ENCODE measurements at regions not wholly inside any gene's neighbourhood (a gene's known extent, or its start where the extent isn't known, plus 50 kb on each side); places are given as distances from the start of the nearest gene placed in this dataset.

DNA sequence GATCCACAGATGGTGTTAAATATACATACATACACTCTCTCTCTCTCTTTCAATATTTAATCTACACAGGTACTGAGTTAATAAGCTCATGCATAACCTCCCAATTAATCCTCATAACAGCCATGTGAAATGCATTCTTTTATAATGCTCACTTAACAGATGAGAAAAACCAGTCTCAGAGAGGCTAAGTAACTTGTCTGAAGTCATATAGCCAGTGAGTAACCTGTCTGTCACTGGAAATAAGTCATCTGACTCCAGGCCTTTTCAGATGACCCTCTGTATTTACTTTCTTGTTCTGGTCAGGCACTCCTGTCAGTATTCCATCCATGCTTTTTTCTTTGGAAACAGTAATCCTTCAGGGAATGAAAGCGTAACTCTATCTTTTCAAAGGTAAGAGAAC lies 594.0 kb upstream of the TENM4 start:
- TF ChIP-seq, protein P1, sequence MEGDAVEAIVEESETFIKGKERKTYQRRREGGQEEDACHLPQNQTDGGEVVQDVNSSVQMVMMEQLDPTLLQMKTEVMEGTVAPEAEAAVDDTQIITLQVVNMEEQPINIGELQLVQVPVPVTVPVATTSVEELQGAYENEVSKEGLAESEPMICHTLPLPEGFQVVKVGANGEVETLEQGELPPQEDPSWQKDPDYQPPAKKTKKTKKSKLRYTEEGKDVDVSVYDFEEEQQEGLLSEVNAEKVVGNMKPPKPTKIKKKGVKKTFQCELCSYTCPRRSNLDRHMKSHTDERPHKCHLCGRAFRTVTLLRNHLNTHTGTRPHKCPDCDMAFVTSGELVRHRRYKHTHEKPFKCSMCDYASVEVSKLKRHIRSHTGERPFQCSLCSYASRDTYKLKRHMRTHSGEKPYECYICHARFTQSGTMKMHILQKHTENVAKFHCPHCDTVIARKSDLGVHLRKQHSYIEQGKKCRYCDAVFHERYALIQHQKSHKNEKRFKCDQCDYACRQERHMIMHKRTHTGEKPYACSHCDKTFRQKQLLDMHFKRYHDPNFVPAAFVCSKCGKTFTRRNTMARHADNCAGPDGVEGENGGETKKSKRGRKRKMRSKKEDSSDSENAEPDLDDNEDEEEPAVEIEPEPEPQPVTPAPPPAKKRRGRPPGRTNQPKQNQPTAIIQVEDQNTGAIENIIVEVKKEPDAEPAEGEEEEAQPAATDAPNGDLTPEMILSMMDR (IDR thresholded peaks at IDR 0.05; ENCODE audit: low read length, missing control alignments) = no peak
- DNase-seq (ENCODE audit: low read depth) = no peak
- H3K4me3 ChIP-seq (replicated peaks; ENCODE audit: low read depth, low read length) = no peak overlapping the region

DNA sequence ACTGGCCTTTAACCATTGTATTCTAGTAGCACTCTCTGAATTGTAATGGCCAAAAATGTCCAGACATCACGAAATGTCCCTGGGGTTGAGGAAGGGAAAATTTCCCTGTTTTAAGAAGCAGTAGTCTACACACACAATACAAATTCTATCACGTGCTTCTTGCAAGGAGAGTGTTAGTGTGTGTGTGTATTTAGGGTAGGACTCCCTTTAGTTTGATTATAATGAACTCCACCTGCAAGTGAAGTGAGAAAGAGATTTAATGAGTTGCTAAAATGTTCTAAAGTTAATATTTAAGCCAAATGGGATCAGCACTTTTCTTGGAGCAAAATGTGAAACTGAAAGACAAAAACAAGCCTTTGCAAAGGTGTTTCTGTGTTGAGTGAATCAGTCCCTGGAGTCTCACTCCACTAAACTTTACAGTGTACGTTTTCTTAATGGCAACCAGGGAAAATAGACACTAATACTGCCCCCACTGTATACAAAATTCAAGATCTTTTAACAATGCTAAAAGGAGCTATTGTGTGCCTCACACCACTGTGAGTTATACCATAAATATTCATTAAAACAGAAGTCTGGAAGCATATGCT lies 590.3 kb upstream of the TENM4 start:
- no peak overlapping the region for H3K4me3 ChIP-seq (replicated peaks; ENCODE audit: low read depth, low read length)
- TF ChIP-seq, protein P1 (IDR thresholded peaks at IDR 0.05; ENCODE audit: low read length, missing control alignments) = no peak
- DNase-seq (ENCODE audit: low read depth) = no peak

DNA sequence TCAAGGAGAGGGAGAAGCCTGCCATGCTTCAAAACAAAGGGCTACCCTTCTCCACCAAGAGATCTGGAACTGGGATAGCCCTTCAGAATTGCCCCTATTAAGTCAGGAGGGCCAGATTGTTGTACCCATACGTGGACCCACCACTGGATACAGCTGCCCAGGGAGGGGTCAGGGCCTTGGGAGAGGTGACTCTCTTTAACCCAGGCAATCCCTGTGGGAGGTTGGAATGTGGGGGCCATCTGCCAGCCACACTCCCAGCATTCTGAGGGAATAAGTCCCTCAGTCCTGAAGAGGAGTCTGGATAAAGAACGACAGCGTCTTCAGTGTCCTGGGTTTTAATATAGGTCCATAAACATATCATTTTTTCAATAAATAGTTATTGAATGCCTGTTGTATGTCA lies 588.2 kb upstream of the TENM4 start:
- no peak for DNase-seq (ENCODE audit: low read depth)
- H3K4me3 ChIP-seq (replicated peaks; ENCODE audit: low read depth, low read length) = no peak overlapping the region
- TF ChIP-seq, protein P1 (IDR thresholded peaks at IDR 0.05; ENCODE audit: low read length, missing control alignments) = no peak

DNA sequence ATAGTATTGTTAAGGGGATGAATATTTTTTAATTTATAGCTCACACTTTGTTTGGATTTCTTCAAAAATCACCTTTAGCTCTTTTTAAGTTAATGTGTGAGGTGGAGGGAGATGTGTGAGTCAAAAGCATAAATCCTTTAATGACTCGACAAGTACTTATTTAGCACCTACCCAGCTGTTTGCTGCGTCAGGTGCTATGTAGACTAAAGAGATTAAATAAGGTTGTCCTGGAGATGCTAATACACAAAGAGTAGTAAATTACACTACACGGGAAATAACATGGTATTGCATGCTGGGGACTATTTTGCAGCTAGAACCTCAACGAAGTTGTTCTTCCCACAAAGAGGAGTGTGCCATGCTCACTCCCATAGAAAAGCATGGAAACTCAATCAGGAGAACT lies 583.3 kb upstream of the TENM4 start:
- TF ChIP-seq, protein P1 (IDR thresholded peaks at IDR 0.05; ENCODE audit: low read length, missing control alignments) = no peak
- no peak overlapping the region for H3K4me3 ChIP-seq (replicated peaks; ENCODE audit: low read depth, low read length)
- DNase-seq (ENCODE audit: low read depth) = no peak

DNA sequence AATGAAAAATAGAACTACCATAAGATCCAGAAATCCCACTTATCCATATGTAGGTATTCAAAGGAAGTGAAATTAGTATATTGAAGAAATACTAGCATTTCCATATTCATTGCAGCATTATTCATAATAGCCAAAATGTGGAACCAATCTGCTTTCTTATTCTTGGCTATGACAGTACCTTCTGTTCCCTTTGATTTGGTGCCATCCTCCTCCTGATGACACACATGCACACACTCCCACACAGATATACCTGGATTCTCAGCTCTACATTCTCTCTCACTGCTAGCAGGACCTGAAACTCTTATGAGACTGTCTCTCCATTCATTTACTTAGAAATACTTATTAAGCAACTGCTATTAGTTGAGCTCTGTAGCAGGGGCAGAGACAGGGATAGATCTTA lies 582.6 kb upstream of the TENM4 start:
- no peak for DNase-seq (ENCODE audit: low read depth)
- TF ChIP-seq, protein P1 (IDR thresholded peaks at IDR 0.05; ENCODE audit: low read length, missing control alignments) = no peak
- no peak overlapping the region for H3K4me3 ChIP-seq (replicated peaks; ENCODE audit: low read depth, low read length)

DNA sequence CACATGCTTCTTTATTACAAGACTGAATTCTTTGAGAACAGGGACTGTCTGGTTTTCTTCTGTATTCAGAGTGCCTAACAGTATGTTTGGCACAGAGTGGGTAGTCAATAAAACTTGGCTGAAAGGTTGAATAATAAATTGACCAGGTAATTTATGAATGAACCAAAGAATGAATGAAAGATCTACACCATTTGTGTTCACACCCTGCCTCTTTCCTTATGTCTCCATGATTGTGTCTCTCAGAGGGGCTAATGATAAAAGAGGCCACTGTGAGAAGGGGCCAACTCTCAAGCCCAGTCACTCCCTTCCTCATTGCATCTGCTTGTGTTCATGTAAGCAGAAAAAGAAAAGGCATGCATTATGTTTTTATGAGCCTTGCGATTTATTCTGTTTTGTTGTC lies 569.7 kb upstream of the TENM4 start:
- no peak for DNase-seq (ENCODE audit: low read depth)
- no peak overlapping the region for H3K4me3 ChIP-seq (replicated peaks; ENCODE audit: low read depth, low read length)
- TF ChIP-seq, protein P1 (IDR thresholded peaks at IDR 0.05; ENCODE audit: low read length, missing control alignments) = no peak

DNA sequence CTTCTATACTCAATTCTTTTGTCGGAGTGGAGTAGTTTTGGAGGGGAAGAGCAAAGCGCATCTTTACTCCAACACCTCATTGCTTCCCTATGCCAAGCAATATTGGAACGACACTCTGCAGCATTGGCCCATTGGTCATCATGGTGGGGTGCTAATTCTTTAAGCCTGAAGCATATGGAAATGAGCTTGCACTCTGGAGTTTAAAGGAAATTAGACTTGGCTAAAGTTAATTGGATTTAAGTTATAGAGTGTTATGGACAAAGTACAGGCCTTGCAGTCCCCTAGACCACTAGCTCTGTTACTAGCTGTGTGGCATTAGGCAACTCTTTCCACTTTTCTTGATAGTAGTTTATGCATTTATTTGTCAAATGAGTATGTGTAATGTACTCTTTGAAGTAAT lies 568.3 kb upstream of the TENM4 start:
- TF ChIP-seq, protein P1 (IDR thresholded peaks at IDR 0.05; ENCODE audit: low read length, missing control alignments) = no peak

More for the DNA sequence above, 568.3 kb upstream of the TENM4 start:
- DNase-seq (ENCODE audit: low read depth) = no peak
- H3K4me3 ChIP-seq (replicated peaks; ENCODE audit: low read depth, low read length) = no peak overlapping the region
